Lower leg skin (tissue), 4 donors: ENCODE measurements at regions not wholly inside any gene's neighbourhood (a gene's known extent, or its start where the extent isn't known, plus 50 kb on each side); places are given as distances from the start of the nearest gene placed in this dataset.

Source experiments
- DNase-seq, 2 donors: peaks; one replicate each; pipeline ENCODE4 v3.0.0-alpha.2; 2019; ENCODE audit warnings: low spot score in 2 of 2
- H3K4me3 ChIP-seq: fragments of 200-600 bp; sonication (generic); 2 replicates; pipeline ENCODE4 v1.5.1; 2017; ENCODE audit warnings: mild to moderate bottlenecking, low read depth; ENCODE audit not compliant: poor library complexity, severe bottlenecking
- CTCF ChIP-seq, 3 donors: fragments of 450-650 bp; IDR thresholded peaks; one replicate each; pipeline ENCODE4 v1.5.1; 2016; ENCODE audit warnings: antibody characterized with exemption in 3 of 3, mild to moderate bottlenecking in 3 of 3, moderate library complexity in 2 of 3
- POLR2A ChIP-seq, 2 donors: fragments of 450-650 bp; IDR thresholded peaks; one replicate each; pipeline ENCODE4 v1.6.1; 2016 to 2017; ENCODE audit warnings: antibody characterized with exemption in 2 of 2, mild to moderate bottlenecking in 1 of 2, moderate library complexity in 1 of 2
- WGBS, 2 donors: methylation state at CpG; one replicate each; pipeline ENCODE4 v1.1.5; 2018; 5-methylcytosine and 5-hydroxymethylcytosine counted together
- intact Hi-C: fragments of 100-400 bp; cut with DNase I; formaldehyde crosslinking; loops from one replicate; pipeline ENCODE4 v1.15.0; 2023; ENCODE audit warnings: low total_unique reads

GRCh38 chr4:13910556-13910955 lies 283.0 kb upstream of the BOD1L1 start:
- H3K4me3 ChIP-seq, result no peak overlapping the region
- intact Hi-C loops, result no loop called here
- no peak for TF ChIP-seq POLR2A (IDR thresholded peaks at IDR 0.05)
- TF ChIP-seq CTCF (IDR thresholded peaks at IDR 0.05), result no peak
- no peak for DNase-seq

- H3K4me3 ChIP-seq, result no peak overlapping the region
- DNase-seq, result no peak
- no peak for TF ChIP-seq CTCF (IDR thresholded peaks at IDR 0.05)
- intact Hi-C loops, result no loop called here
Observed at GRCh38 chr4:13911256-13911655, 283.7 kb upstream of the BOD1L1 start.

- no peak for DNase-seq
- no peak overlapping the region for H3K4me3 ChIP-seq
- 57 to 60% methylated on average over 2 of the region's 2 CpGs for WGBS, 2 donors
- intact Hi-C loops, result no loop called here
- TF ChIP-seq POLR2A (IDR thresholded peaks at IDR 0.05), result no peak
- TF ChIP-seq CTCF (IDR thresholded peaks at IDR 0.05), result no peak
Observed at GRCh38 chr4:13912436-13912925, 285.0 kb upstream of the BOD1L1 start.

GRCh38 chr4:13912966-13913365 lies 285.4 kb upstream of the BOD1L1 start:
- no peak for TF ChIP-seq CTCF (IDR thresholded peaks at IDR 0.05)
- no peak for TF ChIP-seq POLR2A (IDR thresholded peaks at IDR 0.05)
- no peak overlapping the region for H3K4me3 ChIP-seq
- intact Hi-C loops, result no loop called here
- no peak for DNase-seq

GRCh38 chr4:13917015-13917414 lies 289.5 kb upstream of the BOD1L1 start:
- intact Hi-C loops, result no loop called here
- H3K4me3 ChIP-seq, result no peak overlapping the region
- TF ChIP-seq CTCF (IDR thresholded peaks at IDR 0.05) (no peak), POLR2A (IDR thresholded peaks at IDR 0.05) (no peak)
- DNase-seq, result no peak
- 61 to 70% methylated on average over 1 of the region's 1 CpG for WGBS, 2 donors

- DNase-seq, result peak in 1 of 2 donors; percentile 33
- WGBS, 2 donors, result 45 to 63% methylated on average over 2 of the region's 2 CpGs
- no peak for TF ChIP-seq POLR2A (IDR thresholded peaks at IDR 0.05)
- no peak for TF ChIP-seq CTCF (IDR thresholded peaks at IDR 0.05)
- H3K4me3 ChIP-seq, result no peak overlapping the region
- intact Hi-C loops, result no loop called here
Observed at GRCh38 chr4:13918110-13918509, 290.6 kb upstream of the BOD1L1 start.
